GM23338 (cell line): ENCODE measurements at regions not wholly inside any gene's neighbourhood (a gene's known extent, or its start where the extent isn't known, plus 50 kb on each side); places are given as distances from the start of the nearest gene placed in this dataset.

ENCODE experiments used
- CTCF ChIP-seq, 2 experiments: fragments of 200-600 bp in 1 of 2; sonication (generic) in 1 of 2; conservative IDR thresholded peaks; 2 replicates each; pipeline versions ENCODE4 v1.5.1 to v1.6.1; 2016 to 2017; ENCODE audit warnings: antibody characterized with exemption in 2 of 2, low read depth in 2 of 2, mild to moderate bottlenecking in 2 of 2, moderate library complexity in 1 of 2
- EZH2phosphoT487 ChIP-seq: fragments of 200-600 bp; sonication (generic); IDR thresholded peaks from one replicate; pipeline ENCODE4 v1.8.1; 2018; ENCODE audit warnings: antibody characterized with exemption; ENCODE audit not compliant: unreplicated experiment
- TF ChIP-seq, protein P1 (sequence below): IDR thresholded peaks from one replicate; pipeline ENCODE4 v1.6.1; 2018; ENCODE audit warnings: antibody characterized with exemption; ENCODE audit not compliant: unreplicated experiment

- TF ChIP-seq CTCF (conservative IDR thresholded peaks at IDR 0.05; ENCODE audit: low read depth in 2 of 2) (no peak), EZH2phosphoT487 (no peak)
- TF ChIP-seq, protein P1, sequence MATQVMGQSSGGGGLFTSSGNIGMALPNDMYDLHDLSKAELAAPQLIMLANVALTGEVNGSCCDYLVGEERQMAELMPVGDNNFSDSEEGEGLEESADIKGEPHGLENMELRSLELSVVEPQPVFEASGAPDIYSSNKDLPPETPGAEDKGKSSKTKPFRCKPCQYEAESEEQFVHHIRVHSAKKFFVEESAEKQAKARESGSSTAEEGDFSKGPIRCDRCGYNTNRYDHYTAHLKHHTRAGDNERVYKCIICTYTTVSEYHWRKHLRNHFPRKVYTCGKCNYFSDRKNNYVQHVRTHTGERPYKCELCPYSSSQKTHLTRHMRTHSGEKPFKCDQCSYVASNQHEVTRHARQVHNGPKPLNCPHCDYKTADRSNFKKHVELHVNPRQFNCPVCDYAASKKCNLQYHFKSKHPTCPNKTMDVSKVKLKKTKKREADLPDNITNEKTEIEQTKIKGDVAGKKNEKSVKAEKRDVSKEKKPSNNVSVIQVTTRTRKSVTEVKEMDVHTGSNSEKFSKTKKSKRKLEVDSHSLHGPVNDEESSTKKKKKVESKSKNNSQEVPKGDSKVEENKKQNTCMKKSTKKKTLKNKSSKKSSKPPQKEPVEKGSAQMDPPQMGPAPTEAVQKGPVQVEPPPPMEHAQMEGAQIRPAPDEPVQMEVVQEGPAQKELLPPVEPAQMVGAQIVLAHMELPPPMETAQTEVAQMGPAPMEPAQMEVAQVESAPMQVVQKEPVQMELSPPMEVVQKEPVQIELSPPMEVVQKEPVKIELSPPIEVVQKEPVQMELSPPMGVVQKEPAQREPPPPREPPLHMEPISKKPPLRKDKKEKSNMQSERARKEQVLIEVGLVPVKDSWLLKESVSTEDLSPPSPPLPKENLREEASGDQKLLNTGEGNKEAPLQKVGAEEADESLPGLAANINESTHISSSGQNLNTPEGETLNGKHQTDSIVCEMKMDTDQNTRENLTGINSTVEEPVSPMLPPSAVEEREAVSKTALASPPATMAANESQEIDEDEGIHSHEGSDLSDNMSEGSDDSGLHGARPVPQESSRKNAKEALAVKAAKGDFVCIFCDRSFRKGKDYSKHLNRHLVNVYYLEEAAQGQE = no peak
Measured at GRCh38 chr15:25179673-25180511, 225.1 kb downstream of the SNRPN start.
